Fibroblast of the conjunctiva (primary cell): ENCODE measurements at regions not wholly inside any gene's neighbourhood (a gene's known extent, or its start where the extent isn't known, plus 50 kb on each side); places are given as distances from the start of the nearest gene placed in this dataset.

Experiments used
- DNase-seq: peaks from one replicate; pipeline ENCODE4 v3.0.0-alpha.2; 2010; ENCODE audit warnings: low read depth

DNA sequence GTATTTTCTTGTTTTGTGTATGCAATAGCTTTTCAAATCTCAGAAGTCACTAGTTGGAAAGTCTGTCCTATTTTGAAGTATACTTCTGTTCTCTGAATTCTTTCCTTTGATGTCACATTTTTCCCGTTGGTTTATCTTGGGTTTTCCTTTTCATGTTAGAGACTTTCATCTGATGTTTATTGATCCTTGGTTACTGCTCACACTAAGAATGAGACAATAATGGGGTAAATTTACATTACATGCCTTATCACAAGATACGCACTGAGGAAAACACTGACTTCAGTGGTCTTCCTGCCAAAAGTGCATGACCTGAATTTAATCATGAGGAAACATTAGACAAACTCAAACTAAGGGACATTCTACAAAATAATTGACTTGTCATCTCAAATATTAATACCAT, 63.5 kb upstream of the C1GALT1 start:
- DNase-seq = no peak

DNA sequence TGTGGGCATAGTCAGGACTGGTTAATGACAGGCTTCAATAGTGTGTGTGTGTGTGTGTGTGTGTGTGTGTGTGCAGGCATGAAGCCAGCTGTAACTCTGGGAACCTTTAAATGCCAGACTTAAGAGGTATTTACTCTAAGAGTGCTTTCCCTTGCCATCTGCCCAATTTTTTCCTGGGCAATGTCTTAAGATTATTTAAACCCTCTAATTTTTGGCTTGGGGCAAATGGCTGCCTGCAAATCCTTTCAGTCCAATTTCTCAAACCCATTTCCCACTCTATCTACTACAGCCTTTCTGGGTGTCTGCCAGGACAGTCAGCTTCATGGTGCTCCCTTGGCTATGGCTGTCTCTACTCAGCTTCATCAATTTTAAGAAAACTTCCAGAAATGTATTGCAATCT, 62.6 kb upstream of the C1GALT1 start:
- DNase-seq = no peak

DNA sequence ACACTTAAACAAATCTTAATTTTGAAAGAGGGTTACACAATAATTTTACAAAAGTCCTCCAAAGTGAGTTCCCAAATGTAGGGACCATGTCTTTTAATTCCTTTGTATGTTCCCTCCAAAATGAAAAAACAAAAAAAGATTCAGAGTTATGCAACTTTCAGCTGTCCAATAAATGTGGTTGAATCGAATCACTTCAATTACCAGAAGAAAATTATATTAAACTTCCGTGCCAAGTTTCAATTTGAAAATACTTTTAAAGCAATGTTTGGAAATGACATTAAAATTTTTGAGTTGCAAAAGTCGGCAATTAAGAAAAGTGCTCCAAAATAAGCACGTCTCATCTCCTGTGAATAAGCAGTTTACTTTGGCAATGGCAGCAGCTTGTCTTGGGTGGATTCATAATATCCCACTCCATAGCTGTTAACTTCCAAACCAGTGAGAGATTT, 60.3 kb upstream of the C1GALT1 start:
- DNase-seq = peak; percentile 3

DNA sequence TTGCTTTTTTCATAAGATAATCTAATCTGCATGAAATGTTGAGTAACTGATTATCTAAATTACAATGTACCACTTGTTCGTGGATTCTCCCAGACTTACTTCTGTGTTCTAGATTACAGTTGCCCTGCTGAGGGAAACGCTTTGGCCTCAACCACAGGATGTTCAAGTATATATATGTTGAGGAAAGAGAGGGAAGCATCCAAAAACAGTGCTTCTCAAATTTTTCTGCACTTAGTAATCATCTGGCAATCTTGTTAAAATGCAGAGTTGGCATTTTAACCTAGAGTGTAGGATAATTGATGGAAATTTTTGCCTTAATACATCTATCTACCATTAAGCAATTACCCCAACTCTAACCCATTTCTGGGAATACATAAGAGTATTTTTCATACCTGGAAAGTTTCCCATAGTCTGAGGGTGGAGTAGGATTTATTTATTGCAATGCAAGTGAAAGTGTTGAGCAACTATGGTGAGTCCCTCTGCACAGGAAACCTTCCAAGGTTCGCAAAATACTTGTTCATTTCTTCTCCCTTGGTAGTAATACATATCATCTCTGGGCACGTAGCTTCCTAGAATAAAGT, 59.6 kb upstream of the C1GALT1 start:
- DNase-seq = peak; percentile 87

DNA sequence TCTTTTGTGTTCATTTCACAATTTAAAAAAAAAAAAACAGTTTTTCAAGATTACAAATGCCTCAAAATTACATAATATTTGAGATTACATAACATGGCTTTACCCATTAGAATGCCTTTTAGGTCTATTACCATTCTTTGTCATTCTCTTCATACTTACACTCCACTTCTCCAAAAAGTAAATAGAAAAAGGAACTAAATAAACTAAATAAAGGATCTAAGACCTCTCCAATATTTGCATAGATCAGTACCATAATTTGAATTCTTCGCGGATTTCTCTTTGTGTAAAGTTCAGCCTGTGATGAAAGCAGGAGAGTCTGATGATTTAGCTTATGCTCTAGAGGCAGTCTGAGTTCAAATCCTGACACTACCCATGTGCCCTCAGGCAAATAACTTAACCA, 56.4 kb upstream of the C1GALT1 start:
- DNase-seq = no peak

DNA sequence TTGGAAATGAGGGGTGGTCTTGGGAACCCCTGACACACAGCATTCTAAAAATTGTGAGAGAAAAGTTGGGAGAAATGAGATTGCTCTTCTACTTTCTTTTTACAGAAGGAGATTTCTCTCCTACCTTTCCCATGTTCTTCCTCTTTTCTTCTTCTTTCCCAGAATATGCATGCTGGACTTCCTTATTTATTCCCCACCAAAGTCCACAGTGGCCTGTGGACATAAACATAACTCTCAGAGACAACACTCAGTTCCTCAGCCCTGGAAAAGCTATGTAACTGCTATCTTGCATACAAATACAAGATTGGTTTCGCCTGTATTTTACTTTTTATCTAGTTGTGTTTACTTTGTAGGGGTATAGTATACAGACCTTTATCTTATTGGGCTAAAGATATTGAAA, 54.6 kb upstream of the C1GALT1 start:
- DNase-seq = no peak

DNA sequence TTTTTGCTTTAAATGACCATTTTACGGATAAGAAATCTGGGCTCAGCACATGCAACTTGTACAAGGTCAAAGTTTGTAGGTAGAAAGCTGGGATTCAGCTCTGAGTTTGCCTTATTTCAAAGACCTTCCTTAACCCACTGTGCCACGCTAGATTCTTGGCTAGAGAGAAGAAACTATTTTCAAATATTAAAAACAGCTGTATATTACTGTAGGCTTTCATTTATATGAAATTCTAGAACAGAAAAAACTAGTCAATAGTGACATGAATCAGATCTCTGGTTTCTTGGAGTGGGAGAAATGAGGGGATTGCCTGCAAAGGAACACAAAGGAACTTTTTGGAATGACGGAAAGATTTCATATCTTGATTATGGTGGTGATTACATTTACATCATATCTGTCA, 53.0 kb upstream of the C1GALT1 start:
- no peak for DNase-seq

DNA sequence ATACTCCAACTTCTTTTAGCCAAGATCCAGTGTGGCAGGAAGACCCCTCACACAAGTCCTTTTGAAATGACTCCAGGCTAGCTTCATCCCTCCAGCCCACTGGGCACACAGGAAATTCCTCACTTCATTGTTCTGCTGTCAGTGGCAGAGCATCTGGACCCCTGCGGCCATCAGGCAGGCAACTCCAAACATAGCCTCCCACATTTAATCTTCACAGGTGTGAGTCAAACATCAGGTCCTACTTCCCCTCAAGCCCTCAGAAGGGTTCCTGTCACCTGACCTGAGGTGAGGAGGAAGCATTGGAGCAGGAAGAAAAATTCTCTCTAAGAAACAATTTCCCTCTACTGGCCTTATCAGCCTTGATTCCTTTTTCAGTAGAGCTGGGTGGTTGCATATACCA, 51.1 kb upstream of the C1GALT1 start:
- no peak for DNase-seq
